ENCODE measurements at regions not wholly inside any gene's neighbourhood (a gene's known extent, or its start where the extent isn't known, plus 50 kb on each side); places are given as distances from the start of the nearest gene placed in this dataset.
"Not testable (repeated sequence)": the region's sequence is repeated elsewhere in the genome, so short reads cannot be mapped to it uniquely, and the experiment has no call there.

DNA sequence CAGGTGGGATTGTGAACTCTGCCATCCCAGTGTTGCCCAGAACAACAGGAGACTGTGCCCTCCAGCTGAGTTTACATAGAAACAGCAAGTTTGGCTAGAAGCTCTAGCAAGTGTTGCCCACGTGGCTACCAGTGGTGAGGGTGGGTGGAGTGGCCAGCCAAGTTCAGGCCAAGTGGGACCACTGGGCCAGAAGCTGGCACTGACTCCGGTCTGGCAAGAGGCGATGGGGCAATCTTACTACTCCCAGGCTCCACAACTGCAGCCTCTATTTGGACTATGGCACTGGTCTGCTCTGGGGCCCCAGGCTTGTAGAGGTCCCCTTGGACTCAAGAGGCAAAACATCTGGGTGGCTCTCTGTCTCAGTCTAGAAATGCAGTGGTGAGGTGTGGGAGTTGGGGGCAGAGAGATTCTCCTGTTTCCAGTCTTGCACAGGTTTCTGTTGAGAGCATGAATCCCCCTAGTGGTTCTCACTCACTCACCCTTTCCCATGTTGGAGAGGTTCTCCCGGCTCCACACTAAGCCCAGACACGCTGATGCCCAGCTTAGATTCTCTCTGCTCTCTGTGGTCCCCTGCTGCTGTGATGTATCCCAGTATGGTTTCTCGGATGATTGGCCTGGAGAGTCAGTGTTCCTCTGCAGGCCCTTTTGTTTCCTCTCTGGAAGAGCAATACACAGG, 615.3 kb downstream of the PDHA2 start:
- no peak for DNase-seq

DNA sequence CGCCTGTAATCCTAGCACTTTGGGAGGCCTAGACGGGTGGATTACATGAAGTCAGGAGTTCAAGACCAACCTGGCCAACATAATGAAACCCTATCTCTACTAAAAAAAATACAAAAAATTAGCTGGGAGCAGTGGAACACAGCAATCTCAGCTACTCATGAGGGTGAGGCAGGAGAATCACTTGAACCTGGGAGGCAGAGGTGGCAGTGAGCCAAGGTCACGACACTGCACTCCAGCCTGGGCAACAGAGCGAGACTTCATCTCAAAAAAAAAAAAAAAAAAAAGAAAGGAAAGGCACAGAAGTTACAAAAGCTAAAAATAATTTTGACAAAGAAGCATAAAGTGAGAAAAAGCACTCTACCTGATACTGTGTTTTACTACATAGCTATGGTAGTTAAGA, 618.1 kb downstream of the PDHA2 start:
- DNase-seq = not testable (repeated sequence)

DNA sequence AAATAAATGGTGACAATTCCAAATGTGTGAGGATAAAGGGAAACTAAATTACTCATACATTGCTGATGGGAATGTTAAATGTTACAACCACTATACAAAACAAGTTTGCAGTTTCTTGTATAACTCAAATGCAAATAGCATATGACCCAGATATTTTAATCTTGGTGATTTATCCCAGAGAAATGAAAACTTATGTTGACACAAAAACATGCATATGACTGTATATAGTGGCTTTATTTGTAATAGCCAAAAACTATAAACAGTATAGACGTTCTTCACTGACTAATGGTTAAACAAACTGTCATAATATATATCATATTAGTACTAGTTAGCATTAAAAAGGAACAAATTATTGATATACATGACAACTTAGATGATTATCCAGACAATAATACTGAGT, 619.2 kb downstream of the PDHA2 start:
- DNase-seq = no peak

DNA sequence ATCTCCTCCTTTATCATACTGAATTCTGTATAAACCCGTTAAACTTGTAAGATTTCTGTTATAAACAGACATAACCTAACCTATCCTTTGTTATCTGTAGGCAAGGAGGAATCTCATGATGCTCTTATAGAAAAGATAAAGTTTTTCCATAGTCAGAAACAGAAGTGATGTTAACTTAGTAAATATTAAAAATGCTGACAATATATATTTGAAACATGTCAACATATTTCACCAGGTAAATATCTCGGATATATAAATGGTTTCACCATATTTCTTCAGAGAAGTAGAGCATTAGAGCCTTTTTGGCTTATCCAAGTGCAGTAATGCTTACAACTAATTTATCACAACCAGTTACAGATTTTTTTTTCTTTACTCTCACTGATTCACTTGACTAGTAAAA, 625.9 kb downstream of the PDHA2 start:
- no peak for DNase-seq

DNA sequence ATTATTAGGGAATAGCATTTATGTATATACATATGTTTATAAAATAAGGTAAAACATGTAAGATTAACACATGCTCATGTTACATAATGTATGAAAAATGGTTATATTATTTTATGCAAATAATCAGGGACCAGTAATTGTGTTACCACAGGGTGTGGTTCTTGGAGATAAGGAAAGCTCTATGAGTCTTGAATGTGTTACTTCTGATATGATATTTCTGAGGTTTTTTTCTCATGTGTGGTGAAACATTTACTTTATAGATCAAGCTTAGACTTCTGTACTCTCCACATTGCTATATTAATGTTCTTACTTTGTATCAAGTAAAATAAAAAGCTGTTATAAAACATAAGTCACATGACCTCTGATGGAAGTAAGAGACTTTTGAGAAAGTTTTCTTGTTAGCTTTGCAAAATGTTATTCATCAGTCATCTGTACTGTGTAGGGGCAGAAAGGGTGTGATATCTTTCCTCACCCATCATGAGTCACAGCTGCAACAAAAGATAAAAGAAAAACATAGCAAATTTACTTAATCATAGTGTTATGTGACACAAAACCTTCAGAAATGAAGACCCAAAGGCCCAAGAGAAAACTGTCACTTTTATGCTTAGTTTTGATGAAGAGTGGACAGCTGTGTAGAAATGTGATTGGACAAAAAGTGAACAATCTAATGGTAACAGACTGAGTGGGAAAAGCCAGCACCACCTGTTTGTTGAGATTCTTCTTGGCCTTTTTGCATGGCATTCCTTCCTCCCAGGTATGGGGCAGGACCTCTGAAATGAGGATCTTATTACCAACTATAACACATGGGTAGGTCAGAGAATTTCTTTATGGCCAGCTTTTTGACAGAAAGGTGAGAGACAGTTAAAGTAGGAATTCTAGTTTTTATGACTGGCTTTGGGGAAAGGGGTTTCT, 632.3 kb downstream of the PDHA2 start:
- DNase-seq = no peak

DNA sequence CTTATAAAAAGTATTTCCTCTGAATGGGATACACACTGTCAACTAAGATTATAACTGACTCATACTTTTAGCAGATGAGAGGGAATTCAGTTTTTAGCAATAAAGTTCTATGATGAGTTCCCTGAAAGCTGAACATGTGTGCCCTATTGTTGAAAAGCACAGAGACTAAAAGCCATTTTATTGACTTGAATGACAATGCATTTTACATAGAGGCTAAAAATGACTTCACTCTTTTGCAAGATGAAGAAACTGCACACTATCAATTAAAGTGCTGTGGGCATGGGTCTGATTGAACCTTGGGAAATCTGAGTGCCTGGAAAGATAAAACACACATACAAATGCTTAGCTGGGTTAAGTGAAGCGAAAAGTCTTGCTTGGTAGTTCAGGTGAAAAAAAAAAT, 633.4 kb downstream of the PDHA2 start:
- no peak for DNase-seq

DNA sequence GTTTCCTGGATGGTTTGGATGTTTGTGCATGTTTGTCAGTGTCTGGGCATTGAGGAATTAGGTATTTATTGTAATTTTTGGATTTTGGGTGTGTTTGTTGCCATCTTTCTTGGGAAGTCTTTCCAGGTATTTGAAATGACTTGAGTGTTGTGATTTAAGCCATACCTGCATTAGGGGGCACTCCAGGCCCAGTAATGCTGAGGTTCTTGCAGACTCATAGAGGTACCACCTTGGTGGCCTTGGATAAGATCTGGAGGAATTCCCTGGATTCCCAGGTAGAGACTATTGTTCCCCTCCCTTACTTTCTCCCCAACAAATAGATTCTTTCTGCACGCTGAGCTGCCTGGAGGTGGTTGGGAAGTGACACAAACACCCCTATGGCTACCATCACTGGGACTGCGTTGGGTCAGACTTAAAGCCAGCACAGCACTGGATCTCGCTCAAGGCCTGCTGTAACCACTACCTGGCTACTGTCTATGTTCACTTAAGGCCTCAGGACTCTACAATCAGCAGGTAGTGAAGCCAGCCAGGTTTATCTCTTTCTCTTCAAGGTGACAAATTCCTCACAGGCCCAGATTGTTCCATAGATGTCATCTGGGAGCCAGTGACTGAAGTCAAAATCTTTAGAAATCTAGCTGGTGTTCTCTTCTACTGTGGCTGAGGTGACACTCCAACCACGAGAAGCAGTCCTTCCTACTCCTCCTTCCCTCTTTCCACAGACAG, 643.6 kb downstream of the PDHA2 start:
- DNase-seq = no peak

DNA sequence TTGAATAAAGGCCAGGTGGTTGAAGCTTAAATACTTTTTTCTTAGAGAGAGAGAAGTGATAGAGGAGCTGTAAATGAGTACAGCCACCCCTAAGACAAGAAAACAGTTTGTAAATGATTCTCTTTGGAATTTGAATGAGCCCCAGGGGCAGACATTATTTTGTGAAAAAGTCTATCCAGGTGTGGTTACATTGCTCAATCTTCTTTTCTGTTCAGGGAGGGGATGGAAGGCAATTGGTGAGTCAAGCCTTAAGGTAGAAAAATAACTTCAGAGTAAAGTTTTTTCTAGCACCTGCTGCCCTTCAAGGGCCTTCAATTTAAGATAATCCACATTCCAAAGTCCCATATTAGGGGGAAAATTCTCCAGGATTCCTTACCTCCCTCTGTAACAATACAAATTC, 646.7 kb downstream of the PDHA2 start:
- DNase-seq = no peak

DNA sequence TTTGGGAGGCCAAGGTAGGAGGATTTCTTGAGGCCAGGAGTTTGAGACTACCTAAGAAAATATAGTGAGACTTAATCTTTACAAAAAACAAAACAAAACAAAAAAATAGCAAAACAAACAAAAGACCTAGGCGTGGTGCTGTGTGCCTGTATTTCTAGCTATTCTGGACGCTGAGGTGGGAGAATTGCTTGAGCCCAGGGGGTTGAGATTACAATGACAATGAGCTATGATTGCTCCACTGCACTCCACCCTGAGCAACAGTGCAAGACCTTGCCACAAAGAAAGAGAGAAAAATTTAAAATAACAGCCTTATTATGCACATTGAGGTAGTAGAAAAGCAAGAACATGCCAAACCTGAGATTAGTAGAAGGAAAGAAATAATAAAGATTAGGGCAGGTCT, 657.7 kb downstream of the PDHA2 start:
- no peak for DNase-seq

DNA sequence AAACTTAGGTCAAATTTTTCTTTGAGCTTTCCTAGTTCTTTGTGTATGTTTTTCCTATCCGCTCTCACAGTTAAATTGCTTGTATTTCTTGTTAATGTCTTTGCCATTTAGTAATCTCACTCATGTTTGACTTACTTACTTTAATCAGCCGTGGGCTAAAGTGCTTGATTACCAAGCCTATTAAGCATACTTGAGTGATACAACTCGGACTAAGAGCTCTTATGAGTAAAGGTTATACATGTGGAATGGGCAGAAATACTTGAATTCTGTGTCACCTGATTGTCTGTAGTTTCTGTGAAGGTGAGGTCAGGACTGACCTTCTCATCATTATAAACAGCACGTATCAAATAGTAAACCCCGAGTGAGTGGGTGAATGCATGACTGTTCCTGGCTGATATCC, 664.5 kb downstream of the PDHA2 start:
- DNase-seq = no peak

DNA sequence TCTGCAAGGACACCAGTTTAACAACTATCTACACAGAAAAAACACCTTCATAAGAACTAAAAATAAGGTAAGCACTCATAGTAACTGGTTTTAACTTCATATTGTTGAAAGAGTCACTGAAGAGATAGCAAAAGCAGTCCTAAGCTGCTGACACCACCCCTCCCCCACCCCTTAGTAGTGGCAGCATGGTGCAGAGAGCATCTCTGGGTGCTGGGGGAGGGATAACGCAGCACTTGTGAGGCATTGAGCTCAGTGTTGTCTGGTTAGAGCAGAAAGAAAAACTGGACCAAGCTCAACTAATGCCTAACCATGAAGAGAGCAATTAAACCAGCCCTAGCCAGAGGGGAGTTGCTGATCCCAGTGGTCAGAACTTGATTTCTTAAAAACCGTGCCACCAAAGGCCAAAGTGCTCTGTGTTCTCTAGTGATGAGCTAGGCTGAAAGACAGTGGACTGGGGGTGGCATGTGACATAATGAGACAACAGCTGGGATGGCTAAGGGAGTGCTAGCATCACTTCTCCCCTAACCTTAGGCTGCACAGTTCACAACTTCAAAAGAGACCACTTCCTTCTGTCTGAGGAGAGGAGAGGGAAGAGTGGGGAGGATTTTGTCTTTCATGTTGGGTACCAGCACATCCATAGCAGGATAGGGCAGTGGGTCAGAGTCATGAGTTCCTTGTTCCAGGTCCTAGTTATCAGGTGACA, 669.3 kb downstream of the PDHA2 start:
- no peak for DNase-seq

DNA sequence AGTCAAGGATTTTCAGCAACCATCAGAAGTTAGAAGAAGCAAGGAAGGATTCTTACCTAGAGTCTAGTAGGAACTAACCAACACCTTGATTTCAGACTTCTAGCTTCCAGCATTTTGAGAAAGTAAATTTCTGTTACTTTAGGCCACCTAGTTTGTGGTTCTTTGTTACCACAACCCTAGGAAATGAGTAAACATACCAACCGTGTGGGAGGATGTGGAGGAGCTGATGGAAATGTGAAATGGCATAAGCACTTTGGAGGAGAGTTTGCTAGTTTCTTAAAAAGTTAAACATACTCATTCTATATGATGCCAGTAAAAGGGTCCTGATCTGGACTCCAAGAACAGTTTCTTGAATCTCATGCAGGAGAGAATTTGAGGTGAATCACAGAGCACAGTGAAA, 679.4 kb downstream of the PDHA2 start:
- no peak for DNase-seq

DNA sequence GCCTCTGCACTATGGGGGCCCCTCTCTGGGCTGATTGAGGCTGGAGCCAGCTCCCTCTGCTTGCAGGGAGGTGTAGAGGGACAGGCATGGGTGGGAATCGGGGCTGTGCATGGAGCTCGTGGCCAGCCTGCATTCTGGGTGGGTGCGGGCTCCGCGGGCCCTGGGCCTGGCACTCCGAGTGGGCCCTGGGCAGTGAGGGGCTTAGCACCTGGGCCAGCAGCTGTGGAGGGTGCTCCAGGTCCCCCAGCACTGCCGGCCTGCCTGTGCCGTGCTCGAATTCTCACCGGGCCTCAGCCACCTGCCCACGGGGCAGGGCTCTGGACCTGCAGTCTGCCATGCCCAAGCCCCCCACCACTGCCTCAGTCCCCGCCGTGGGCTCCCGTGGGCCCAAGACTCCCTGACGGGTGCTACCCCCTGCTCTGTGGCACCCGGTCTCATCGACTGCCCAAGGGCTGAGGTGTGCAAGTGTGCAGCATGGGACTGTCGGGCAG, 681.2 kb downstream of the PDHA2 start:
- no peak for DNase-seq

DNA sequence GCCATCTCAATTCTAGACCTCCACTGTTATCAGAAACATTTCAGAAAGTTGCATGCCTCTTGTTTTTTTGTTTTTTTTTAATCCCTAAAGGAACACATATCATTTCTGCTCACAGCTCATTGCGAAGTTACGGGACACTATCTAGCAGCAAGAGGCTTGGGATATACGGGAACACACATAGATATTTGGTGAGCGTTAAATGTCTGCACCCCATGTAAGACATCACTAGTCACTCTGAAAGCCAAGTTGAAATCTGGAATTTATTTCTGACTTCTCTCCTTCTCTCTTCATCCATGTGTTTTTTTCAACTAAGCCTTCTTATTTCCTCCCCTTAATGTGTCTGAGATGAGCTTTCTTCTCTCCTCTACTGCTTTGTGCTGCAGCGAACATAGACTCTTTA, 683.7 kb downstream of the PDHA2 start:
- no peak for DNase-seq

DNA sequence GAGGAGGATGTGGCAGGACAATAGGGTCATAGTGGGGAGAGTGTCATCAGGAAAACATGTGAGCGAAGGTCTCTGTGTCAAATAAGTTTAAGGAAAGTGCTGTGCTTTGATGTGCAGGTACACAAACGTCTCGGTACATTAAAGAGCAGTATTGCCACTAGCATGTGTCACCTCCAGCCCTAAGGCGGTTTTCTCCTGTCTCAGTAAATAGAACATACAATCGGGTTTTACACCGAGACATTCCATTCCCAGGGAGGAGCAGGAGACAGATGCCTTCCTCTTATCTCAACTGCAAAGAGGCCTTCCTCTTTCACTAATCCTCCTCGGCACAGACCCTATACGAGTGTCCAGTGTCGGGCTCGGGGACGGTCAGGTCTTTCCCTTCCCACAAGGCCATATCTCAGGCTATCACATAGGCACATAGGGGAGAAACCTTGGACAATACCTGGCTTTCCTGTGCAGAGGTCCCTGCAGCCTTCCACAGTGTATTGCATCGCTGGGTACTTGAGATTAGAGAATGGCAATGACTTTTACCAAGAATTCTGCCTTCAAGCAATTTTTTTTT, 684.5 kb downstream of the PDHA2 start:
- no peak for DNase-seq

DNA sequence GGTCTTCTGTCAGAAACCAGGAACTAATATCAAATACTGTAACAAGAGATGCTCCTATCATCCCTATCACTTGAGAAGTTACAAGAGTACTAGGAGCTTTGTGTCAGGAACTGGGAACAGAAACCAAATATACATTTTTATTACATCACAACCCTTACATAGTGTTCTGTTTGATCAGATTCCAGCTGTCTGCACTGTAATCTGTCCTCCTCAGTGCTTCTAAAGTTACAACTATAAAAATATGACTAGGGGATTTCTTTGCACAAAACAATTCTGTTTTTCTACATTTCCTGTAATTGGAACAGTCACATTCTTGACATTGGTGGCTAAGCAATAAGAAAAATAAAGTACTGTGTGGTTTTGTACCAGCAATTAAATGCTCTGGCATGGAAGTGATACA, 686.0 kb downstream of the PDHA2 start:
- DNase-seq = no peak

DNA sequence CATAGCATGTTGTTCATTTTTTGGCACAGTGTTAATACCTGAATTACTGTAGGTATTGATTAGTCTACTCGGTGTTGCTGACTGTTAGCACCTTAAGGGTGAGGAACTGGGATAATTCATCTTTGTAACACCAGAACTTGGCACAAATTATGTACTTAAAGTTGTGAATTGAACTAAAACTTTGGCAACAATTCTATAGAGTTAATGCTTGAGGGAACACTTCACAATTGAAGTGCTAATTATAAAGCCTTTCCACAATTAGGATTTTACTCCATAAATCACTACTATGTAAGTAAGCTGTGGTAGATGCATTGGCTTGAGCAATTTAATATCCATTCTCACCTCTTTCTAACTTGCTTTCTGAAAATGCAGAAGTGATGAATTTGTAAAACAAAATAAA, 686.7 kb downstream of the PDHA2 start:
- DNase-seq = no peak

DNA sequence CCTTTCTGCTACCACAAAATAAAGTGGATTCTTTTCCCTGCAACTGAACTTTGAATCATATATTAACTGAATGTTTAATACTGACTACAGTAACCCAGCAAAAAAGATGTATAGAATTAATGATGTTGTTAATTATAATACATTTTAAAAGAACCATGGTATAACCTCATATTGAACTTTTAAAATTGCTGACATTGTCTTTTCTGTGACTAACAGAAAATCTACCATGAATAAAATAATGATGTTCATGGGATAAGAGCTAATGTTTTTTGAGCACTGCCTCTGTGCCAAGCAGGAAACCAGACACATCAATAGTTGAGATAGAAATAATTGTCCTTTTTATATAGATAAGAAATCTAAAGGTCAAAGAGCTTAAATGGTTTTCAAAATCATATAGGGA, 691.9 kb downstream of the PDHA2 start:
- DNase-seq = no peak

DNA sequence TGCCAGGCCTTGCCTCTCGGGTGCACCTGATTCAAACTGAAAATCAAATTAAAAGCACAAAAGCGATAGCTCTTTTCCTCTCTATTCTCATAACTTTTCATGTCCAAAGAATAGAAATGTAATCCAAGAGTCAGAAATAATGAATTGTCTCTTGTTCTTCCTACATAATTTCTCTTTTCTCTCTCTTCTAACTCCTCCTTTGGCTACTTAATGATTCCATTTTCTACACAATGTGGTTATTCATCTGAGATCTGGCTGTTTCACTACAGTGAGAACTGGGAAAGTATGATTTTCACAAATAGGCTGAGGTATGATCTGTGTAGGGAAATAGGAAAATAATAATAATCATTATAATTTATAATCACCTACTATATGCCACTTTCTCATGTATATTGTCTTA, 703.5 kb downstream of the PDHA2 start:
- DNase-seq = no peak

DNA sequence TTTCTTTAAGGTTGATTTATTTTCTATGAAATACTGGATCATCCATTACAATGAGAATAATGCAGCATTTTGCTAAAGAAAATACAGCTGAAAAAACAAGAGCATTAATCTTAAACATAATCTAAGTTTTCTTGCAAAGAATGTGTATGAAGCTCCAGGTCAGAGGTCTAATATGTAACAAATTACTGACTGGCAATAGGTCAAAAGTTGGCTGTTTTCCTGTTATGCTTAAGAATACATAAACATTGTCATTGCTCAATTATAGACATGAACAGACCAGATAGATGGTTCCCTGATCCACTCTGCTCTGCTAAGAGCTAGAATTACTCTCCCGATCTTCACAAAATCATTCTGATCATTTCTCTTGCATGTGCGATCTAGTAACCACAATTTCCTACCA, 718.6 kb downstream of the PDHA2 start:
- DNase-seq = no peak

DNA sequence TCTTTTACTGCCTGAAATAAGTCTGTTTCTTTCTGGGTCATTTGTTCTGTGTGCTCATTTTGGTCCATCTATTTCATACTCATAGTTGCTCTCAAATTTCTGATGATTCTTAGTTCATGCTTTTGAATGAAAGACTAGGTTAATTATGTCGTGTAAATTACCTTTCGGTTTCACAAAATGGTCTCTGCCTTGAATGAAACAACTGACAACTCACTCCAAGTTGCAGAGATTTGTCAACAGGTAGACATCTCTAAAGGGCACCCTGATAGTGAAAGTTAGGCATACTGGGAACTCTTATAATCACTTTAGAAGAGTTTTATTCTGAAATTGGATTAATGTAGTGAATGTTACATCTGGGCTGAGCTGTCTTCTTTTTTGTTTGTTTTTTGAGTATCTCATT, 726.9 kb downstream of the PDHA2 start:
- DNase-seq = no peak

DNA sequence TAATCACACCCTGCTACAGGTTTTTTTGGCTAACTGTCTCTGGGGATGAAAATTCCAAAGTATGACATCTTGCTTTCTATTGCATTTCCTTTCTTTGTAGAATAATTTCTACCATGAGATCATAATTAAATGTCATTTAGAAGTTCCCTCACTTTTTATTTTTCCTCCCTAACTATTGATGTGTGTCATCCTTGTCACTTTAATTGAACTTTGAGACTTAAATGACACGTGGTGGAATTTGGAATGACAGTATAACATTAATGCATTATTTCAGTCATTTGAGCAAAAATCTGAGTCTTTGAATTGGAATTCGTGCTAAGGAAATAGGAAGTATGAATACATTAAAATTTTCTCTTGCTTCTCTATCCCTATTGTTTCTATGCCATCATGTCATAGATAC, 745.4 kb downstream of the PDHA2 start:
- DNase-seq = no peak

Data from fibroblast of skin of abdomen (primary cell).